ENCODE measurements at regions not wholly inside any gene's neighbourhood (a gene's known extent, or its start where the extent isn't known, plus 50 kb on each side); places are given as distances from the start of the nearest gene placed in this dataset.

GRCh38 chr4:13966231-13967195 lies 339.0 kb upstream of the BOD1L1 start:
- no peak overlapping the region for H3K27ac ChIP-seq
- no peak overlapping the region for H3K4me3 ChIP-seq

GRCh38 chr4:13968723-13969122 lies 341.2 kb upstream of the BOD1L1 start:
- Histone ChIP-seq H3K4me3 (no peak overlapping the region), H3K27ac (no peak overlapping the region)

DNA sequence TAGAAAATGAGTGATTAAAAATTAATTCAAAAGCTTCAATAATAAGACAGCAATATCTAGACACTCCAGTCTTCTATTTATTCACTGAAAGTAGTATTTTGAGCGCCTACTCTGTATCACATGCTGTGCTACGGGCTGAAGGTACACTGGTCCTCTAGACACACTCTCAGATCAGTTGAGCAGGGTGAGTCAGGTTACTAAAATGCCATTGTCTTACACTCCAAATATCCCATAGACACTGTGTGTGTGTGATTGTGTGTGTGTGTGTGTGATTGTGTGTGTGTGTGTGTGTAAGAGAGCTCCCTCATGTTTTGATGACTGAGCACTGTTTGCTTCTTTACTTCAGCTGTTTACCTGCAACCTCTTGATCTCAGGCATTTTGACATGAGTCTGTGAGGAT lies 342.8 kb upstream of the BOD1L1 start:
- H3K4me3 ChIP-seq: no peak overlapping the region
- no peak overlapping the region for H3K27ac ChIP-seq

GRCh38 chr4:13977746-13978145 lies 350.2 kb upstream of the BOD1L1 start:
- H3K4me3 ChIP-seq: no peak overlapping the region
- no peak overlapping the region for H3K27ac ChIP-seq

GRCh38 chr4:13980317-13981310 lies 353.1 kb upstream of the BOD1L1 start:
- H3K27ac ChIP-seq: no peak overlapping the region
- no peak overlapping the region for H3K4me3 ChIP-seq

DNA sequence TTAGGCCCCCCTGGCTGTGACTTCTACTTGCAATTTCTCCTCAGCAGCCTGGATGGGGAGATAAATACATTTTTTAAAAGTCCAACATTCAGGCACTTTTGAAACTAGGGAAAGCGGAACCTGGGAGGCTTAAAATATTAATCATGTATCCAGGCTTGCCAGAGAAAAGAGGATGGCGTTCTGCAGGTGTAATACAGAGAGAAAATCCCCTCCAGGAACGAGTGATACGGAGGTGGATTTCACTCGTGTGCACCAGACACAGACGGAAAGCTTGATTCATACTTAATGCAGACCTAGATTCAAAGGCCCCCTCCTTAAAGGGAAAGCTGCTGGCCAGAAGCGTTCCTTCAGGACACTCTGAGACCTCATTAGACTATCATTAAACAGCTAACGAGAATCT lies 354.0 kb upstream of the BOD1L1 start:
- no peak overlapping the region for H3K27ac ChIP-seq
- no peak overlapping the region for H3K4me3 ChIP-seq

- Histone ChIP-seq H3K27ac (no peak overlapping the region), H3K4me3 (no peak overlapping the region)
Measured at GRCh38 chr4:13982010-13982409, 354.5 kb upstream of the BOD1L1 start.

DNA sequence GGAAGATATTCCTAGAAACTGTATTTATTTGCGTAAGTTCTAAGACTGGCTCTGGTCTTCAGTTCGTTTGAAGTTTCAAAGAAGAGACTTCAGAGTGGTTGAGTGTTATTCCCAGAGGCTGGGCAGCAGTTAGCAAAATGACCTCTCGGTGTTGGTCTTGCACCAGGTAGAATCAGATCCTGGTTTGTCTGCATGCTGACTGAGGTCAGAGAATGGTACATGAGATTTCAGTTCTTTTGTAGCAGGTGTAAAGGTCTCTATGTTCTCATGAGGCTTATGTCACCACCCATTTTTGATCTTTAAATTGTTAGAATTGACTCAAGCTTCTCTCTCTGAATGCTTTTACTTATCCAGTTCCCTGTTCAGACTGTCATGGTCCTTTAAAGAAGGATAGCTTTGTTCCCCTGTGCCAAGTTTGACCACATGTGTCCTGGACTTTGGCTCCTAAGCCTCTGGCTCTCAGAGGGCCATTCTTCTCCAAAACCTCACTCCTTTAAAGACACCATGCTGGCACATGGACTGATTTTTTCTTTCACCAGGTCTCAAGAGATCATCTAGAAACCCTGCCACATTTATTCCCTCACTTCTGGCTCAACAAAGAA lies 355.8 kb upstream of the BOD1L1 start:
- Histone ChIP-seq H3K4me3 (no peak overlapping the region), H3K27ac (no peak overlapping the region)

DNA sequence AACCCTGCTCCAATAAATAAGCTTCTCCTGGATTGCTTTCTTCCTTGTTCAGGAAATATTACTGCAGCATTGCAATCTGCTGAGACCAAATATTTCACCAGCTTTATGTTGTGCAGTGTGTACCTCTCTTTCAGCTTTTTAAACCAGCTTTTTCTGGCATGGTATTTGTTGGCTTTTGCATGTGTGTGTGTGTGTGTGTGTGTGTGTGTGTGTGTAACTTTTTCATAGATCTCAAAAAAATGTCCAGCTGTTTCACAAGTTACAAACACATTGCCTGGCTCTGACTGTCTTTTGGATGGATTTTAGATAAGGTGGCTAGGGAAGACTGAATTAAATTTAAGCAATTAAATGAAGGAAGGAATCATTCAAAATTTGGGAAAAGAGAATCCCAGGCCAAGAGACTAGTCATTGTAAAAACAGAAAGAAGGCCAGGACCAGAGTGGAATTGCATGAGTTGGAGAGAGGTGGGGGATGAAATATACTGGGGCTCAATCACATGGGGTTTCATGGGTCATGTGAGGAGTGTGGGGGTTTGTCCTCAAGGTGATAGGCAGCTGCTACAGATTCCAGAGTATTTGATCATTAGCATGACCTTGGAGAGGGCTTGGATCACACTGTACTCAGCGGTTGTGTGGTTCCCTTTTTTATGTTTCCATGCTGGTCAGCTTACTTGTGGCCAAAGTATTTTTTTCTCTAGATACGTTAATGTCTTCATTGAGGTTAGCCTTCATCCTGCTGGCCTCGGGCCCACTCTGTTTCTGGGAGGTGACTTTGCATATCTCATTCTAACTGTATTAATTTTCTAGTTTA lies 357.7 kb upstream of the BOD1L1 start:
- Histone ChIP-seq H3K4me3 (no peak overlapping the region), H3K27ac (no peak overlapping the region)

- Histone ChIP-seq H3K4me3 (no peak overlapping the region), H3K27ac (no peak overlapping the region)
Measured at GRCh38 chr4:13985837-13986236, 358.3 kb upstream of the BOD1L1 start.

GRCh38 chr4:13986548-13986947 lies 359.0 kb upstream of the BOD1L1 start:
- H3K27ac ChIP-seq: no peak overlapping the region

DNA sequence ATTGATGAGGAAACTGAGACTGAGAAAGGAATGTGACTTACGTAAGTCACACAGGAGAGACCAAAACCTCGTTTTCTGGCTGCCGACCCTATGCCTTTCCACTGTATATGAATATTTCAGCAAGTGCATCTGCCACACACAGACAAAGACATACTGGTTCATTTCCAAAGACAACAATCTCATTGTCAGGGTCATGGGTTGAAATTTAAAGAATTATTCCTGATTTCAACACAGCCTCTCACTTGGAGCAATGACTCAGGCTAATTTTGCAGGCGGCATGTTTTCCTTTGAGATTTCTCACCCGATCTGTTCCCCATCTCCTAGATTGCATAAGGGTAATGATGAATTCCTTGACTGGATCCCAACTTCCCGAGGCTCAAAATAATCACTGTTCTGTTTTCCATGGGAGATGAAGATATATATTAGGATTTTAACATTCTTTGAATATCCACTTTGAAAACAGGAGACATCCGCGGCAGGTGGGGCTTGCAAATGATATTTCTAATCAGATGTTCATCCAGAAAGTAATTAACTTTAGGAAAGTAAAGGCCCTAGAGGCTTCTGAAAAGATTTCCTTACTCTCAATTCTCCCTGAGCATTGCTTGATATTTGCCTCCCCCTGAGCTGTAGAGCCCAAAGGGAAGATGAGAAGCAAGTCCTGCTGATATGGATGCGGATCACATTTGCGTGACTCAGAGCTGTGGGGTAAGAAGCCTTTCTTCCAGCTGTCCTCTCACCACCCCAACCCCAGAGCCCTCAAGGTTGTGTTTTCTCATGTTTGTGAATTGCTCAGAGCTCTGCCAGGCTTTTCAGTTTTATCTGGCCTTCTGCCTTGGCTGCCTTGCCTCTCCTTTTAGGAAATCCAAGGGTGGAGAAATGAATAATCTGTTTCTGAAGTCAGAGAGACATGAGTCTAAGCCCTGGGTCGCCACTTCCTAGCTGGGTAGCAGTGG lies 361.1 kb upstream of the BOD1L1 start:
- peak overlapping the region in 3 of 21 experiments; percentile 0 to 20 (median 7) for H3K27ac ChIP-seq
- H3K4me3 ChIP-seq: no peak overlapping the region

More at GRCh38 chr4:13986548-13986947, 359.0 kb upstream of the BOD1L1 start:
- no peak overlapping the region for H3K4me3 ChIP-seq

DNA sequence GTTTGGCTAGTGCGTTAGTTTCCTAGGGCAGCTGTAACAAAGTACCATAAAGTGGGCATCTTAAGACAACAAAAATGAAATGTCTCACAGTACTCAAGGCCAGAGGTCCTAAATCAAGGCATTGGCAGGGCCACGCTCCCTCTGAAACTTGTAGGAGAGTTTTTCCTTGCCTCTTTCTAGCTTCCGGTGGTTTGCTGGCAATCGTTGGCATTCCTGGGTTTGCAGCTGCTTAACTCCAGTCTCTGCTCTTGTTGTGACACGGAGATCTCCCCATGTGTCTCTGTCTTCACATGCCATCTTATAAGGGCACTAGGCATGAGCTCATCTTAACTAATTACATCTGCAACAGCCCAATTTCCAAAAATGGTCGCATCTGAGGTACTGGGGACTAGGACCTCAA lies 362.0 kb upstream of the BOD1L1 start:
- Histone ChIP-seq H3K4me3 (no peak overlapping the region), H3K27ac (no peak overlapping the region)

DNA sequence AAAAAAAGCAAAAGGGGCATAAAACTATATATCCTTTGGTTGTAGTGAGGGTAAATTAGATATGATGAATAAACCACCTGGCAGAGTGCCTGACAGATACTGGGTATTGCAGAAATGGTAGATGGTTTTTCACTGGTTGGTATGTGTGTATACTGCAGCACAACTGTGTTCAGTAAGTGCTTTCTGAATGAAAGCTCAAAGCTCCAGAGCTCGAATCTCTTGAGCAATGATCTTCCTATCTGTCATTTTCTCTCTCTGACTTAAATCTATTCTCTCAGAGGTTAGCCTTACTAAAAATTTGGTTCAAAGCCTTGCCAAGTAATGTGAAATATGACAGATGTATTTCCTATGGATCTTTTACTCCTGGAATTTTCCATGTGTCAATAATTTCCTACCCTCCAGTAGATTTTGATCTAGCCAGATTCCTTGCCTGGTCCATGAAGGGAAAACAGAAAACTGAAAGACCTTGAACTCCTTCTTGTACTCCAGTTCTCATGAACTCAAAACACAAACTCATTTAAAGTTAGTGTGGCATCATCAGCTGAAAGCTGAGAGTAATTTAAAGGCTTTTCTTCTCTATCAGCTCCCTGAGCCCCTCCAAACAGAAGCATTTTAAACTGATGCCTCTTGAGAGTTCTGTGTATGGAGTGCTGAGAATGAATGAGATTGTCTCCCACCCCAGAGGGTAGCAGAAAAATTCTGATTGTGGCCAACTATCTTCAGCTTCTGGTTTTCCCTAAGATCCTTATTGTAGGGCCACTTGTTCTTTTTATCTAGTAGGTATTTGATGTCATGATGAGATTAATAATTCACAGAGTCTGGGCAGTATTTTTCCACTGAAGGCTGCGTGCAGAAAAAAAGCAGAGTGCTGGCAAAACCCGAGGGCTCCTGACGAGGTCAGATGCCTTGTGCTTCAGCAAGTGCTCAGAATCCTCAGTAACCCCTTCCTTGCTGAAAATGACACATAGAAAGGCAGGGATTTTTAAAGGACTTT lies 363.4 kb upstream of the BOD1L1 start:
- no peak overlapping the region for H3K4me3 ChIP-seq
- no peak overlapping the region for H3K27ac ChIP-seq

DNA sequence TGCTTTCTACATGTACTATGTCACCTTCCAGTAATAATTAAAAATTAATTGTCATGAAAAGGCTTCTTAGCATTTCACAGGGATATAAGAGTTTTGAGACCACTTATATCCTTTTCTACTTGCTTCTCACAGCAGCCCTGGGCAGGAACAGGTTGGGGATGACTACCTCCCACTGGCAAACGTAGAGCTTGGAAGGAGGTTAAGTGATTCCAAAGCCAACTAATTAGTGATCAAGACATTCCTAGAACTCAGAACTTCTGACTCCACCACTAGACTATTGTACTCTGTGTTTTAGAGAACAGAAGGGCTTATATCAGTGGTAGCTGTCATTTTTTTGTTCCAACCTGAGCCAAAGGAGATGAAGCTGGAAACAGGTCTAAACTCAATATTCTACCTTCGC lies 364.5 kb upstream of the BOD1L1 start:
- Histone ChIP-seq H3K27ac (no peak overlapping the region), H3K4me3 (no peak overlapping the region)

DNA sequence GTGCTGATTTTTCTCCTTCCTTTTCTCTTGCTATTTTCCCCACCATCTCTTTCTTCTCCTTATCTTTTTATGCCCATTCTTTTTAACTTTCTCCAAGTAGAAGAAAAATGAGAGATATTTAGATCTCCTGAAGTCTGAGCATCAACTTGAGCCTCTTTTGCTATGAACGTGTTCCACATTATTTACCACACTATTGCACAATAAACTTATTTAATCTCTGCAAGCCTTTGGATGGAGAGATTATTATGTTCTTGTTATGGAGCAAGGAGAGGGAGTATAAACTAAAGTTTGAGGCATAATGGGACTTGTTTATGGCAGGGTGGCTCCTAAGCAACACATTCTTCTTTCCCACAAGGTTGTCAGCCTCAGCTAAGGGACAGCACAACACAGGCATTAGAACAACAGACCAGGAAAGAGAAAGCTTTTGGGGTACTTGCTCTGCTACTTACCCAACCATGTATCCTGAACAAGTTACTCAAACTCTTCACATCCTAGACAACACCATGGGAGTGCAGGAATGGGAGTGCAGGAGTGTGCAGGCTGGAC lies 365.5 kb upstream of the BOD1L1 start:
- H3K27ac ChIP-seq: no peak overlapping the region

DNA sequence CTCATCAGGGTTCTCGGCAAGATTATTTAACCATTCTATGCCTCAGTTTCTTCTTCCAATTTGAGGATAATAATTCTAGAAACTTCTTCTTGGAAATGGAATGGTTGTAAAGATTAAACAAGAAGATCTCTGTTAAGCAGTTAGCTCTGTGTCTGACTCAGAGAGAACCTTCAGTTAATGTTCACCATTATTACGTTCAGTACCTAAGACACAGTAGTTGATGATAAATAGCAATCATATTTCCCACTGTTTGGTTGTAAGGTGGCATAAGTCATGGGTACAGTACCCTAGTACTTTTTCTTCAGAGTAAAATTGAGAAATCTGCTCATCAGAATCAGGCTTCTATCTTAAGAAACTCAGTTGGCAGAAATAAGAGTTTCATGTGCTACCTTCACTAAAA lies 366.5 kb upstream of the BOD1L1 start:
- H3K27ac ChIP-seq: no peak overlapping the region

More for the DNA sequence above, 365.5 kb upstream of the BOD1L1 start:
- H3K4me3 ChIP-seq: no peak overlapping the region

More for the DNA sequence above, 366.5 kb upstream of the BOD1L1 start:
- no peak overlapping the region for H3K4me3 ChIP-seq

All from skin epidermis (tissue), 12 donors.